ENCODE measurements at regions not wholly inside any gene's neighbourhood (a gene's known extent, or its start where the extent isn't known, plus 50 kb on each side); places are given as distances from the start of the nearest gene placed in this dataset.
A peak's percentile ranks its signal among the peaks of the same experiment; 100 is the strongest.

GRCh38 chr10:78993261-78993945 is 75.4 kb upstream of the ZMIZ1 start:
- no peak for FAIRE-seq
- WGBS, 2 donors: 84 to 90% methylated on average over 10 of the region's 10 CpGs
- DNase-seq: peak in 1 of 6 donors; percentile 29
- no peak for ATAC-seq
- H3K4me3 ChIP-seq: no peak overlapping the region
- H3K9me3 ChIP-seq: no peaks in the 10 kb centered on the region
- intact Hi-C loops (cut with DNase I): no loop called here
- no peak overlapping the region for H3K27ac ChIP-seq
- H3K27me3 ChIP-seq: no peaks in the 10 kb centered on the region
- no peaks in the 10 kb centered on the region for H3K4me1 ChIP-seq
- TF ChIP-seq, protein P1, sequence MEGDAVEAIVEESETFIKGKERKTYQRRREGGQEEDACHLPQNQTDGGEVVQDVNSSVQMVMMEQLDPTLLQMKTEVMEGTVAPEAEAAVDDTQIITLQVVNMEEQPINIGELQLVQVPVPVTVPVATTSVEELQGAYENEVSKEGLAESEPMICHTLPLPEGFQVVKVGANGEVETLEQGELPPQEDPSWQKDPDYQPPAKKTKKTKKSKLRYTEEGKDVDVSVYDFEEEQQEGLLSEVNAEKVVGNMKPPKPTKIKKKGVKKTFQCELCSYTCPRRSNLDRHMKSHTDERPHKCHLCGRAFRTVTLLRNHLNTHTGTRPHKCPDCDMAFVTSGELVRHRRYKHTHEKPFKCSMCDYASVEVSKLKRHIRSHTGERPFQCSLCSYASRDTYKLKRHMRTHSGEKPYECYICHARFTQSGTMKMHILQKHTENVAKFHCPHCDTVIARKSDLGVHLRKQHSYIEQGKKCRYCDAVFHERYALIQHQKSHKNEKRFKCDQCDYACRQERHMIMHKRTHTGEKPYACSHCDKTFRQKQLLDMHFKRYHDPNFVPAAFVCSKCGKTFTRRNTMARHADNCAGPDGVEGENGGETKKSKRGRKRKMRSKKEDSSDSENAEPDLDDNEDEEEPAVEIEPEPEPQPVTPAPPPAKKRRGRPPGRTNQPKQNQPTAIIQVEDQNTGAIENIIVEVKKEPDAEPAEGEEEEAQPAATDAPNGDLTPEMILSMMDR (IDR thresholded peaks at IDR 0.05): no peak
- H3K36me3 ChIP-seq: no peaks in the 10 kb centered on the region

- WGBS, 2 donors: 87 to 89% methylated on average over 14 of the region's 14 CpGs
- no peak overlapping the region for H3K27ac ChIP-seq
- H3K4me3 ChIP-seq: no peak overlapping the region
- intact Hi-C loops (cut with DNase I): no loop called here
- TF ChIP-seq, protein P1 (IDR thresholded peaks at IDR 0.05): no peak
- ATAC-seq (no peak), DNase-seq (peak in 1 of 6 donors; percentile 18), FAIRE-seq (no peak)
- H3K27me3 ChIP-seq: no peaks in the 10 kb centered on the region
- no peaks in the 10 kb centered on the region for H3K9me3 ChIP-seq
- no peaks in the 10 kb centered on the region for H3K4me1 ChIP-seq
- H3K36me3 ChIP-seq: no peaks in the 10 kb centered on the region
Measured at GRCh38 chr10:78995987-78996791, 72.6 kb upstream of the ZMIZ1 start.

DNA sequence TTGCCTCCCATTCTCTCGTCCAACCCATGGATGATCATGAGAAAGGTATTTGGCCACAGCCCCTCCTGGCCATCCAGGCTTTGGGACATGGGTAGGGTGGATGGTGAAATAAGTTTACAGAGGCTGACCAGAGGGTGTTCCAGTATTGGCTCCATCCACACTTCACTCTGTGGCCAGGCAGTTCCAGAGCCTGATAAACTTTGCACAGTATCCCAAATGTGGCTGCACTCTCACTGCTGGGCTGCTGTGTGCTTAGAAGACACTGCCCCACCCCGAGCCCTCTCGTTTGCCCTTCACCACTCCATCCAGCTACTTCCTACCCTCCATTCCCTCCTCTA is 72.0 kb upstream of the ZMIZ1 start:
- H3K27me3 ChIP-seq: no peaks in the 10 kb centered on the region
- FAIRE-seq (no peak), ATAC-seq (no peak), DNase-seq (peak in 1 of 6 donors; percentile 22)
- H3K4me1 ChIP-seq: no peaks in the 10 kb centered on the region
- H3K27ac ChIP-seq: no peak overlapping the region
- TF ChIP-seq, protein P1 (IDR thresholded peaks at IDR 0.05): no peak
- no peak overlapping the region for H3K4me3 ChIP-seq
- no peaks in the 10 kb centered on the region for H3K9me3 ChIP-seq
- no peaks in the 10 kb centered on the region for H3K36me3 ChIP-seq
- WGBS, 2 donors: 74 to 76% methylated on average over 3 of the region's 3 CpGs
- intact Hi-C loops (cut with DNase I): no loop called here

GRCh38 chr10:78997635-78998618 is 70.8 kb upstream of the ZMIZ1 start:
- 70 to 77% methylated on average over 10 of the region's 10 CpGs for WGBS, 2 donors
- no peaks in the 10 kb centered on the region for H3K27me3 ChIP-seq
- H3K36me3 ChIP-seq: no peaks in the 10 kb centered on the region
- H3K4me3 ChIP-seq: no peak overlapping the region
- TF ChIP-seq, protein P1 (IDR thresholded peaks at IDR 0.05): no peak
- DNase-seq (no peak), FAIRE-seq (no peak), ATAC-seq (peak in 2 of 4 donors; percentile 20 to 31)
- intact Hi-C loops (cut with DNase I): no loop called here
- H3K27ac ChIP-seq: no peak overlapping the region
- no peaks in the 10 kb centered on the region for H3K4me1 ChIP-seq
- no peaks in the 10 kb centered on the region for H3K9me3 ChIP-seq

Measured in pancreas (tissue), 10 donors.